Stomach (tissue), 8 donors: ENCODE measurements at regions not wholly inside any gene's neighbourhood (a gene's known extent, or its start where the extent isn't known, plus 50 kb on each side); places are given as distances from the start of the nearest gene placed in this dataset.

ENCODE experiments used
- DNase-seq, 2 donors: peaks; one replicate each; pipeline versions ENCODE4 v3.0.0 to v3.0.0-alpha.2; 2013 to 2019
- H3K27ac ChIP-seq, 5 donors: fragments of 200-600 bp in 4 of 5; sonication (generic) in 4 of 5; one replicate each; pipeline ENCODE4 v1.5.1; 2013 to 2019; ENCODE audit warnings: mild to moderate bottlenecking in 1 of 5, moderate library complexity in 1 of 5
- H3K27me3 ChIP-seq, 3 donors: fragments of 200-600 bp; sonication (generic); one replicate each; pipeline ENCODE4 v1.5.1; 2017 to 2019; ENCODE audit warnings: mixed run types in 1 of 3
- H3K36me3 ChIP-seq, 4 donors: fragments of 200-600 bp; sonication (generic); 1 replicate in 3 of 4; 2 replicates in 1 of 4; pipeline ENCODE4 v1.5.1; 2016 to 2019
- H3K4me1 ChIP-seq, 4 donors: fragments of 200-600 bp; sonication (generic); one replicate each; pipeline ENCODE4 v1.5.1; 2016 to 2019
- H3K4me3 ChIP-seq, 4 donors: fragments of 200-600 bp; sonication (generic) in 3 of 4; one replicate each; pipeline ENCODE4 v1.5.1; 2016 to 2019; ENCODE audit warnings: mild to moderate bottlenecking in 1 of 4
- H3K9me3 ChIP-seq, 4 donors: fragments of 200-600 bp; sonication (generic); one replicate each; pipeline ENCODE4 v1.5.1; 2016 to 2019
- EP300 ChIP-seq: sonication (generic); formaldehyde crosslinking; IDR thresholded peaks from one replicate; pipeline ENCODE4 v1.6.1; 2017; ENCODE audit warnings: antibody characterized with exemption
- POLR2A ChIP-seq, 4 donors: fragments of 450-650 bp; IDR thresholded peaks; one replicate each; pipeline ENCODE4 v1.6.1; 2016; ENCODE audit warnings: antibody characterized with exemption in 4 of 4, control low read depth in 2 of 4, mild to moderate bottlenecking in 1 of 4, moderate library complexity in 1 of 4
- POLR2AphosphoS5 ChIP-seq, 3 donors: sonication (generic); formaldehyde crosslinking; IDR thresholded peaks; one replicate each; pipeline ENCODE4 v1.6.1; 2016; ENCODE audit warnings: antibody characterized with exemption in 3 of 3
- WGBS, 5 donors: extraction: QIAGEN DNeasy Blood & Tissue Kit in 3 of 5; methylation state at CpG; one replicate each; pipeline versions ENCODE4 v1.1.5 to v1.1.7; 2013 to 2018; 5-methylcytosine and 5-hydroxymethylcytosine counted together
- intact Hi-C: fragments of 100-400 bp; cut with DNase I; formaldehyde crosslinking; loops from one replicate; pipeline ENCODE4 v1.15.1; 2023; ENCODE audit warnings: low total_unique reads
- TF ChIP-seq, protein P1 (sequence below), 7 experiments: fragments of 450-650 bp in 4 of 7; fragments of 200-600 bp in 3 of 7; sonication (generic) in 3 of 7; IDR thresholded peaks; one replicate each; pipeline ENCODE4 v1.5.1; 2016 to 2019; ENCODE audit warnings: antibody characterized with exemption in 7 of 7, control low read depth in 2 of 7, mild to moderate bottlenecking in 1 of 7
- donor health status: healthy with polysubstance abuse.
- donor health status: Bipolar disorder and iron deficiency.
- donor health status: healthy.

DNA sequence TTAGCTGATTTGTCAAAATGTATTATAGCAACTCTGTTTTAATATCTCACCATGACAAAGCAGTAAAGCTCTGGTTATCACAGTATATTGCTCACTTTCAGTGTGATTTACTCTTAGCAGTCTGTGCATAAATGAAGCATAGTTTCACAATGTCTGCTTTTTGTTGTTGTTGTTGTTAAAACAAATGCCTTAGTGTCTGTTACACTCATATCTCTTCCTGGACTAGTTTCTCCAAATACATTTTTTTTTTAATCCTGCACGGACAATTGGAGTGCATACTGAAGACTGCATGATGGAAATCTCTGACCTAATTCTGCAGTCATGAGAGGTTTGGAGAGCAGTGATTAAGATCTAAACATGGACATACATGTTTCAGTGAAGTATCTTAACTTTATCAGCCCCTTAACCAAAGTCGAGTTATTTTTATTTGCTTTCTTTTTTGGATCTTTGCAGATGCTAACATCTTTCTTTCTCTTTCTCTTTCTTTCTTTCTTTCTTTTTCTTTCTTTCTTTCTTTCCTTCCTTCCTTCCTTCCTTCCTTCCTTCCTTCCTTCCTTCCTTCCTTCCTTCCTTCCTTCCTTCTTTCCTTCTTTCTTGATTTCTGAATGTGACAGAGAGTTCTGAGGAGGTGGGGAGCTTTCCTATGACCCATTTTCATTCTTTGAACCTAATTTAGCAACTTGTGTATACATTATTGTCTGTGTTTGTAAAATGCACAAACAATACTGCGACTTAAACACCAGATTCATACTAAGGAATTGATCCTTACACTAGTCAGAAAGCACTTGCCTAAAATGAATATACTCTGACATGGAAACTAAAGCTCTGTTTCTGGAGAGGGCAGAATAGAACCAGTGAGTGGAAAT, 161.5 kb upstream of the AGR3 start:
- DNase-seq = no peak
- TF ChIP-seq EP300 (no peak), POLR2AphosphoS5 (IDR thresholded peaks at IDR 0.05) (peak in 1 of 3 donors; percentile 33), POLR2A (IDR thresholded peaks at IDR 0.05) (no peak)
- TF ChIP-seq, protein P1, sequence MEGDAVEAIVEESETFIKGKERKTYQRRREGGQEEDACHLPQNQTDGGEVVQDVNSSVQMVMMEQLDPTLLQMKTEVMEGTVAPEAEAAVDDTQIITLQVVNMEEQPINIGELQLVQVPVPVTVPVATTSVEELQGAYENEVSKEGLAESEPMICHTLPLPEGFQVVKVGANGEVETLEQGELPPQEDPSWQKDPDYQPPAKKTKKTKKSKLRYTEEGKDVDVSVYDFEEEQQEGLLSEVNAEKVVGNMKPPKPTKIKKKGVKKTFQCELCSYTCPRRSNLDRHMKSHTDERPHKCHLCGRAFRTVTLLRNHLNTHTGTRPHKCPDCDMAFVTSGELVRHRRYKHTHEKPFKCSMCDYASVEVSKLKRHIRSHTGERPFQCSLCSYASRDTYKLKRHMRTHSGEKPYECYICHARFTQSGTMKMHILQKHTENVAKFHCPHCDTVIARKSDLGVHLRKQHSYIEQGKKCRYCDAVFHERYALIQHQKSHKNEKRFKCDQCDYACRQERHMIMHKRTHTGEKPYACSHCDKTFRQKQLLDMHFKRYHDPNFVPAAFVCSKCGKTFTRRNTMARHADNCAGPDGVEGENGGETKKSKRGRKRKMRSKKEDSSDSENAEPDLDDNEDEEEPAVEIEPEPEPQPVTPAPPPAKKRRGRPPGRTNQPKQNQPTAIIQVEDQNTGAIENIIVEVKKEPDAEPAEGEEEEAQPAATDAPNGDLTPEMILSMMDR (IDR thresholded peaks at IDR 0.05) = no peak
- Histone ChIP-seq H3K4me3 (no peak overlapping the region), H3K36me3 (no peaks in the 10 kb centered on the region), H3K27me3 (no peaks in the 10 kb centered on the region), H3K9me3 (no peaks in the 10 kb centered on the region), H3K4me1 (peaks cover 0 to 44% (median 21%) of the 10 kb centered on the region in 4 donors), H3K27ac (peak overlapping the region in 2 of 5 donors; percentile 45 to 47)
- 34 to 51% (median 44%) methylated on average over 3 of the region's 3 CpGs for WGBS, 5 donors
- intact Hi-C loops = no loop called here

DNA sequence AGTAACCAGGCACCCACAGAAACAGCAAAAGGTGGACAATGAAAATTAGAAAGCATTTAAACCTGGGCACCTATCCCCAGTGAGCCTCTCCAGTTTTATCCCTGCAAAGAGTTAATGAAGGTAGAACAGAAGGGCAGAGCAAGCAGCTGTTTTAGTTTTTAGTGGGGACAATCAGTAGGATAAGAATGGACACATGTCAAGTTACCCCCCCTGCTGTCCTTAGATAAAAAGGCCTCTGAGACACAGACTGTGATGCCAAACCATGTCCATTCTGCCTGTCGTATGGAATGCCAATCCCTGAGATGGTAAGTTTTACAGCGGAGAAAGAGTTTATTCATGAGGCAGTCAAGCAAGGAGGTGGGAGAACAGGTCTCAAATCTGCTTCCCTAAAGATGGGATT, 162.6 kb upstream of the AGR3 start:
- peaks cover 0 to 33% (median 15%) of the 10 kb centered on the region in 4 donors for H3K4me1 ChIP-seq
- DNase-seq = no peak
- H3K27ac ChIP-seq = no peak overlapping the region
- no peaks in the 10 kb centered on the region for H3K36me3 ChIP-seq
- no peaks in the 10 kb centered on the region for H3K27me3 ChIP-seq
- no peaks in the 10 kb centered on the region for H3K9me3 ChIP-seq
- no peak for TF ChIP-seq POLR2AphosphoS5 (IDR thresholded peaks at IDR 0.05)
- TF ChIP-seq, protein P1 (IDR thresholded peaks at IDR 0.05) = no peak
- TF ChIP-seq EP300 = no peak
- no peak for TF ChIP-seq POLR2A (IDR thresholded peaks at IDR 0.05)
- intact Hi-C loops = no loop called here
- 93 to 99% (median 97%) methylated on average over 2 of the region's 2 CpGs for WGBS, 5 donors
- H3K4me3 ChIP-seq = no peak overlapping the region

DNA sequence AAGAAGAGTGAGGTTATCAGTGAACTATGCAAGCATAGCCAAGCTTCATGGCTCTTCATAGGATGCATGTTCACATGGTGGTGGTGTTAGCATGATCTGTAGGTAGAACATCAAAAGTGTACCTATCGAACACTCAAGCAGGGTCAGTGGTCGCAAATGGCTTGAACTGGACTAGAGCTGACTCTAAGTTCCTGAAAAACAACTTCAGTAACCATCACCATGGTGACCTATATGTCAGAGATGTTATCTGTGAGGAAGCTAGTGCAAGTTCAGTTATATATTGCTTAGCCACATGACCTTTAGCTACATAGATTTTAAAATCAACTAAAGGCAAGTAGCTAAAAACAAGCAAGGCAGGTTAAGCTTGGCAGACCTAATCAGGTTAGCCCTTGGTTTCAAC, 163.1 kb upstream of the AGR3 start:
- Histone ChIP-seq H3K4me3 (no peak overlapping the region), H3K4me1 (peaks cover 0 to 28% (median 13%) of the 10 kb centered on the region in 4 donors), H3K9me3 (no peaks in the 10 kb centered on the region), H3K27me3 (no peaks in the 10 kb centered on the region), H3K27ac (no peak overlapping the region), H3K36me3 (no peaks in the 10 kb centered on the region)
- 88 to 97% (median 95%) methylated on average over 2 of the region's 2 CpGs for WGBS, 5 donors
- TF ChIP-seq EP300 = no peak
- no peak for TF ChIP-seq POLR2AphosphoS5 (IDR thresholded peaks at IDR 0.05)
- TF ChIP-seq, protein P1 (IDR thresholded peaks at IDR 0.05) = no peak
- TF ChIP-seq POLR2A (IDR thresholded peaks at IDR 0.05) = no peak
- intact Hi-C loops = no loop called here
- DNase-seq = no peak

DNA sequence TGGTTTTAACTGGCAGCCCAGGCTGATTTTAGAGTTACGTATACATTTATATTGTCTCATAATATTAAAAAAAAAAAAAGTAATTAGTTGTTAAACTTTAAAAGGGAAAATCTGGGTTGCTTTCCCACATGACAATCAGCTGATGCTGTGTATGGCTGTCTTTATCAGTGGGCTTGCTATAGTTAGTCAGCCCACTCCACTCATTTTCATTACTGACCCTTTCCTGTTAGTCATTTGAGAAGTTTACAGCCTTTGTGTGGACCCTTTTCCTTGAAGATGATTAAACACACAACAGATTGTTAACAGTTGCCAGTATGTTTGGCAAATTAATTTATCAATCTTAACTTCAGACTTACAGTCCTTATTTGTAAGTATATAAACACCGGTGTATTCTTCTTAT, 164.5 kb upstream of the AGR3 start:
- no peaks in the 10 kb centered on the region for H3K36me3 ChIP-seq
- intact Hi-C loops = no loop called here
- WGBS, 5 donors = 67 to 90% (median 78%) methylated on average over 2 of the region's 2 CpGs
- TF ChIP-seq POLR2A (IDR thresholded peaks at IDR 0.05) = no peak
- TF ChIP-seq EP300 = no peak
- no peak for TF ChIP-seq POLR2AphosphoS5 (IDR thresholded peaks at IDR 0.05)
- TF ChIP-seq, protein P1 (IDR thresholded peaks at IDR 0.05) = no peak
- peak overlapping the region in 1 of 5 donors; percentile 26 for H3K27ac ChIP-seq
- no peaks in the 10 kb centered on the region for H3K9me3 ChIP-seq
- no peak overlapping the region for H3K4me3 ChIP-seq
- H3K4me1 ChIP-seq = peaks cover 0 to 14% (median 8%) of the 10 kb centered on the region in 4 donors
- no peaks in the 10 kb centered on the region for H3K27me3 ChIP-seq
- no peak for DNase-seq
